Choroid plexus epithelial cell (primary cell): ENCODE measurements at regions not wholly inside any gene's neighbourhood (a gene's known extent, or its start where the extent isn't known, plus 50 kb on each side); places are given as distances from the start of the nearest gene placed in this dataset.

Experiments used
- DNase-seq: peaks from one replicate; pipeline ENCODE4 v3.0.0-alpha.2; 2010; ENCODE audit warnings: low read depth
- H3K4me3 ChIP-seq: 2 replicates; pipeline ENCODE4 v1.5.1; 2011; ENCODE audit warnings: low read depth, mild to moderate bottlenecking, control low read depth, low read length, moderate library complexity
- CTCF ChIP-seq: conservative IDR thresholded peaks from 2 replicates; pipeline ENCODE4 v1.5.1; 2011; ENCODE audit warnings: low read depth, mild to moderate bottlenecking, control low read depth, inconsistent platforms, low read length, moderate library complexity

- DNase-seq, result no peak
- no peak overlapping the region for H3K4me3 ChIP-seq
- TF ChIP-seq CTCF, result no peak
These were observed 287.5 kb upstream of the HTR2A start for GRCh38 chr13:47184321-47184720.

- no peak overlapping the region for H3K4me3 ChIP-seq
- no peak for TF ChIP-seq CTCF
- no peak for DNase-seq
These were observed 282.5 kb upstream of the HTR2A start for GRCh38 chr13:47179321-47179720.

GRCh38 chr13:47178090-47178950 is 281.5 kb upstream of the HTR2A start:
- no peak for TF ChIP-seq CTCF
- no peak overlapping the region for H3K4me3 ChIP-seq
- no peak for DNase-seq

- DNase-seq, result peak; percentile 81
- no peak for TF ChIP-seq CTCF
- no peak overlapping the region for H3K4me3 ChIP-seq
These were observed 278.5 kb upstream of the HTR2A start for GRCh38 chr13:47175172-47175866.

GRCh38 chr13:47170971-47171370 is 274.1 kb upstream of the HTR2A start:
- H3K4me3 ChIP-seq, result no peak overlapping the region
- no peak for DNase-seq
- TF ChIP-seq CTCF, result no peak

GRCh38 chr13:47168618-47169017 is 271.8 kb upstream of the HTR2A start:
- no peak for TF ChIP-seq CTCF
- DNase-seq, result no peak
- no peak overlapping the region for H3K4me3 ChIP-seq
